ENCODE measurements at regions not wholly inside any gene's neighbourhood (a gene's known extent, or its start where the extent isn't known, plus 50 kb on each side); places are given as distances from the start of the nearest gene placed in this dataset.

DNA sequence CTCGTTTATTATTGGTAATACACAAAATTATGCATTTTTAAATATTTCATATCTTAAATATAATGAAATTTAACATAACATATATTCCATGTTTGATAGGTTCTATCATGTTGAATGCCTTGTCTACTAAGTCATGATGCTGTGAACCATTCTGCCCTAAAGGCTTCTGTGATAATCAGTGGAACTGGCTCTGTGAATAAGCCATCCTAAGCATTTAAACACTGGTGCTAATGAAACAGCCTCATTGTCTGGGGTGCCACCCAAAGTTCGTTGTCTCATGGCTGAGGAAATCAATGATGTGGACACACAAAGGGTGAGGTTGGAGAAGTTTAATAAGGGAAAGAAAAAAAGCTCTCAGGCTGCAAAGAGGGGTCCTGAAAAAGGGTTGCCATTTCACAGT is 264.7 kb upstream of the ZRANB2 start:
- H4K20me1 ChIP-seq (ENCODE audit: low read length), result no peaks in the 10 kb centered on the region
- no peak overlapping the region for H2AFZ ChIP-seq (ENCODE audit: low read length)
- 0 out of 2 replicates have a peak, but pooled peaks cover 3% of the 10 kb centered on the region for H3K9me3 ChIP-seq (ENCODE audit: low read length)
- H3K27me3 ChIP-seq (ENCODE audit: low read length), result no peaks in the 10 kb centered on the region
- no peak overlapping the region for H3K4me2 ChIP-seq (ENCODE audit: low read length)
- ATAC-seq (no peak), DNase-seq (no peak)
- H3K4me1 ChIP-seq (ENCODE audit: insufficient read depth, low read length), result no peaks in the 10 kb centered on the region
- no peaks in the 10 kb centered on the region for H3K36me3 ChIP-seq (ENCODE audit: low read depth, low read length)
- no TSS peak for BruUV-seq (replicated peaks)
- H3K9me2 ChIP-seq (replicated peaks; ENCODE audit: low read length), result no peaks in the 10 kb centered on the region
- TF ChIP-seq EZH2 (IDR thresholded peaks at IDR 0.05; ENCODE audit: low read length, unreplicated experiment) (no peak), EZH2phosphoT487 (IDR thresholded peaks at IDR 0.05; ENCODE audit: borderline replicate concordance, low read length) (no peak)
- TF ChIP-seq, protein P1, sequence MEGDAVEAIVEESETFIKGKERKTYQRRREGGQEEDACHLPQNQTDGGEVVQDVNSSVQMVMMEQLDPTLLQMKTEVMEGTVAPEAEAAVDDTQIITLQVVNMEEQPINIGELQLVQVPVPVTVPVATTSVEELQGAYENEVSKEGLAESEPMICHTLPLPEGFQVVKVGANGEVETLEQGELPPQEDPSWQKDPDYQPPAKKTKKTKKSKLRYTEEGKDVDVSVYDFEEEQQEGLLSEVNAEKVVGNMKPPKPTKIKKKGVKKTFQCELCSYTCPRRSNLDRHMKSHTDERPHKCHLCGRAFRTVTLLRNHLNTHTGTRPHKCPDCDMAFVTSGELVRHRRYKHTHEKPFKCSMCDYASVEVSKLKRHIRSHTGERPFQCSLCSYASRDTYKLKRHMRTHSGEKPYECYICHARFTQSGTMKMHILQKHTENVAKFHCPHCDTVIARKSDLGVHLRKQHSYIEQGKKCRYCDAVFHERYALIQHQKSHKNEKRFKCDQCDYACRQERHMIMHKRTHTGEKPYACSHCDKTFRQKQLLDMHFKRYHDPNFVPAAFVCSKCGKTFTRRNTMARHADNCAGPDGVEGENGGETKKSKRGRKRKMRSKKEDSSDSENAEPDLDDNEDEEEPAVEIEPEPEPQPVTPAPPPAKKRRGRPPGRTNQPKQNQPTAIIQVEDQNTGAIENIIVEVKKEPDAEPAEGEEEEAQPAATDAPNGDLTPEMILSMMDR (conservative IDR thresholded peaks at IDR 0.05; ENCODE audit: low read depth, low read length), result no peak
- H3F3A ChIP-seq (ENCODE audit: low read length, unreplicated experiment), result no peaks in the 10 kb centered on the region
- H3K27ac ChIP-seq (ENCODE audit: low read length), result no peak overlapping the region
- no peaks in the 10 kb centered on the region for H3K79me2 ChIP-seq (ENCODE audit: low read length)
- H3K9ac ChIP-seq (ENCODE audit: low read length), result no peak overlapping the region
- CTCF ChIA-PET, result no interaction called here
- intact Hi-C loops (cut with micrococcal nuclease), result no loop called here
- no peak overlapping the region for H3K4me3 ChIP-seq (ENCODE audit: low read length)
- POLR2A ChIA-PET (ENCODE audit: unreplicated experiment), result no interaction called here

DNA sequence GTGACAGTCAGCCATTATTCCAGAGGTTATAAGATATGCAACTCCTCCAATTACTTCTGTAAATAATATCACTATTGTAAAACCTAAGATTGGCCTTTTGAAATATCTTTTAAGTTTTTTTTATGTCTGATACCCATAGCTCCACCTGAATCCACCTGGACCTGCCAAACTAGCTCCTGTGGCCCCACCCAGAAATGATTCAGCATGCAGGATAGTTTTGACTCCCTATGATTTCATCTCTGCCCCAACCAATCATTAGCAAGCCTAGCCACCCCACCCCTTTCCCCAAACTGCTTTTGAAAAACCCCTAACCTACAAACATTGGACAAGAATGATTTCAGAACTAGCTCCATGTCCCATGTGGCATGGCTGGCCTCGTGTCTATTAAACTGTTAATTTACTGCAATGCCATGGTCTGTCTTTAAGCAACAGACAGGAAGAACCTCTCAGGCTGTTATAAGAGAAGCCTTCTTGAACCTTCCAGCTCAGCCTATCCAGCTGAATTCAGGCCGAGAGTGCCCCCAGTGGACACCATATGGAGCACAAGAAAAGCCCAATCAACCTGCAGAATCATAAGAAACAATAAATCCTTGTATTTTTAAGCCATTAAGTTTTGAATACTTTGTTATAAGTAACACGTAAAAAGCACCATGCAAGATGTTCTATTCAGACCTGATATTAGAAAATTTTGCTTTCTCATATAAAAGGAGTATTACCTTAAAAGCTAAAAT is 263.0 kb upstream of the ZRANB2 start:
- peaks cover 5% of the 10 kb centered on the region; the same call in 1 of the 2 replicates for H3K36me3 ChIP-seq (ENCODE audit: low read depth, low read length)
- CTCF ChIA-PET, result no interaction called here
- BruUV-seq (replicated peaks), result no TSS peak
- no peak overlapping the region for H3K9ac ChIP-seq (ENCODE audit: low read length)
- intact Hi-C loops (cut with micrococcal nuclease), result no loop called here
- no peaks in the 10 kb centered on the region for H3K4me1 ChIP-seq (ENCODE audit: insufficient read depth, low read length)
- H3F3A ChIP-seq (ENCODE audit: low read length, unreplicated experiment), result no peaks in the 10 kb centered on the region
- no peak overlapping the region for H3K27ac ChIP-seq (ENCODE audit: low read length)
- no peaks in the 10 kb centered on the region for H3K9me2 ChIP-seq (replicated peaks; ENCODE audit: low read length)
- H2AFZ ChIP-seq (ENCODE audit: low read length), result no peak overlapping the region
- no peak overlapping the region for H3K4me3 ChIP-seq (ENCODE audit: low read length)
- no peaks in the 10 kb centered on the region for H4K20me1 ChIP-seq (ENCODE audit: low read length)
- ATAC-seq (no peak), DNase-seq (peak; percentile 39)
- TF ChIP-seq EZH2 (IDR thresholded peaks at IDR 0.05; ENCODE audit: low read length, unreplicated experiment), result no peak
- TF ChIP-seq, protein P1 (conservative IDR thresholded peaks at IDR 0.05; ENCODE audit: low read depth, low read length), result peak; percentile 47; the same call in 1 of the 2 replicates
- H3K4me2 ChIP-seq (ENCODE audit: low read length), result no peak overlapping the region
- H3K9me3 ChIP-seq (ENCODE audit: low read length), result peaks cover 10% of the 10 kb centered on the region
- no peaks in the 10 kb centered on the region for H3K79me2 ChIP-seq (ENCODE audit: low read length)
- POLR2A ChIA-PET (ENCODE audit: unreplicated experiment), result no interaction called here
- H3K27me3 ChIP-seq (ENCODE audit: low read length), result no peaks in the 10 kb centered on the region

DNA sequence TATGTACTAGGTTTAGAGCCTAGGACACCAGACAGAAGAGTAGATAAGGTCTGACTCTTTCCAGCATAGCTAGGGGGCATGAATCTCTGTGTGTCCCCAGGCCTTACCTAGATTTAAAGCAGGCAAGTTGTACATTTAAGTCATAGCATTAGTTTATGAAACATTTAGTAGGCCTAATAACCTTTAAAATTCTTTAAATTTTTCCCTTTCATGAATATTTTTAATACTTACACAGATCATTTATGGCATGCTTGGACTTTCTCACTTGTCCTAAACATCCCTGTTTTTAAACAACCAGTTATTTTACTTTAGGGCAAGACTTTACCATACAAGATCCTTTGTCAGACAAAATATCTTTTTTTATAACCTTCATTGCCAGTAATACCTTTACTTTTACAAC is 258.4 kb upstream of the ZRANB2 start:
- CTCF ChIA-PET, result no interaction called here
- TF ChIP-seq, protein P1 (conservative IDR thresholded peaks at IDR 0.05; ENCODE audit: low read depth, low read length), result no peak
- TF ChIP-seq EZH2 (IDR thresholded peaks at IDR 0.05; ENCODE audit: low read length, unreplicated experiment), result no peak
- TF ChIP-seq EZH2phosphoT487 (IDR thresholded peaks at IDR 0.05; ENCODE audit: borderline replicate concordance, low read length), result no peak
- H3K9me3 ChIP-seq (ENCODE audit: low read length), result peaks cover 23% of the 10 kb centered on the region

More for the DNA sequence above, 258.4 kb upstream of the ZRANB2 start:
- no peaks in the 10 kb centered on the region for H3K79me2 ChIP-seq (ENCODE audit: low read length)
- POLR2A ChIA-PET (ENCODE audit: unreplicated experiment), result no interaction called here
- ATAC-seq (no peak), DNase-seq (peak; percentile 28)
- no peak overlapping the region for H2AFZ ChIP-seq (ENCODE audit: low read length)
- H3F3A ChIP-seq (ENCODE audit: low read length, unreplicated experiment), result no peaks in the 10 kb centered on the region
- H3K27me3 ChIP-seq (ENCODE audit: low read length), result no peaks in the 10 kb centered on the region
- H3K27ac ChIP-seq (ENCODE audit: low read length), result no peak overlapping the region
- H3K4me2 ChIP-seq (ENCODE audit: low read length), result no peak overlapping the region
- H3K9me2 ChIP-seq (replicated peaks; ENCODE audit: low read length), result no peaks in the 10 kb centered on the region
- no peak overlapping the region for H3K9ac ChIP-seq (ENCODE audit: low read length)
- BruUV-seq (replicated peaks), result no TSS peak
- intact Hi-C loops (cut with micrococcal nuclease), result no loop called here
- H3K4me3 ChIP-seq (ENCODE audit: low read length), result no peak overlapping the region
- H4K20me1 ChIP-seq (ENCODE audit: low read length), result no peaks in the 10 kb centered on the region
- H3K4me1 ChIP-seq (ENCODE audit: insufficient read depth, low read length), result no peaks in the 10 kb centered on the region
- peaks cover 5% of the 10 kb centered on the region; the same call in 1 of the 2 replicates for H3K36me3 ChIP-seq (ENCODE audit: low read depth, low read length)

Data from PC-3 (cell line).